ENCODE measurements at regions not wholly inside any gene's neighbourhood (a gene's known extent, or its start where the extent isn't known, plus 50 kb on each side); places are given as distances from the start of the nearest gene placed in this dataset.

GRCh38 chr10:78489034-78489433, 455.4 kb downstream of the RPS24 start:
- TF ChIP-seq CTCF (conservative IDR thresholded peaks at IDR 0.05; ENCODE audit: low read depth, low read length) (no peak), EZH2 (IDR thresholded peaks at IDR 0.05; ENCODE audit: borderline replicate concordance, low read depth, low read length, poor library complexity, severe bottlenecking) (no peak)
